Endothelial cell of umbilical vein (primary cell): ENCODE measurements at regions not wholly inside any gene's neighbourhood (a gene's known extent, or its start where the extent isn't known, plus 50 kb on each side); places are given as distances from the start of the nearest gene placed in this dataset.

Experiments used
- BruUV-seq: library from RNA; stranded (reverse); fragments of 400-500 nt; replicated peaks from 2 replicates; lab custom pipeline; 2021; lab: Mats Ljungman, UMichigan
- CTCF ChIA-PET: fragments of 300-600, 350-600 bp; sonication (Branson Sonifier 250); formaldehyde crosslinking; loops from one replicate; lab custom pipeline; 2021; ENCODE audit warnings: antibody characterized with exemption, inconsistent platforms; lab: Charles Lee
- POLR2A ChIA-PET: fragments of 300-600, 350-600 bp; sonication (Branson Sonifier 250); formaldehyde crosslinking; loops from one replicate; lab custom pipeline; 2021; ENCODE audit warnings: antibody characterized with exemption, inconsistent platforms; lab: Charles Lee
- DNase-seq: peaks from one replicate; pipeline ENCODE4 v3.0.0-alpha.2; 2011; ENCODE audit warnings: low read depth, low spot score
- FAIRE-seq: peaks from 2 replicates; lab custom pipeline; 2011; peaks lifted over from hg19 to GRCh38; lab: Jason Lieb, UNC
- H2AFZ ChIP-seq: 2 replicates; pipeline ENCODE4 v1.6.0; 2012; ENCODE audit warnings: low read depth, low read length, control low read depth, inconsistent platforms
- H3K27ac ChIP-seq: 2 replicates; pipeline ENCODE4 v1.5.1; 2011; ENCODE audit warnings: low read depth, mild to moderate bottlenecking, control low read depth, low read length, moderate library complexity; ENCODE audit not compliant: insufficient read depth
- H3K27me3 ChIP-seq, 2 experiments: 2 replicates each; pipeline versions ENCODE4 v1.6.0 to v1.6.1; 2011; ENCODE audit warnings: low read length in 2 of 2, mixed read lengths in 1 of 2; ENCODE audit not compliant: control insufficient read depth in 2 of 2, insufficient read depth in 2 of 2
- H3K36me3 ChIP-seq, 2 experiments: 2 replicates in 1 of 2; 3 replicates in 1 of 2; pipeline ENCODE4 v1.5.1; 2011; ENCODE audit warnings: low read length in 2 of 2, mild to moderate bottlenecking in 1 of 2, moderate library complexity in 1 of 2; ENCODE audit not compliant: control insufficient read depth in 2 of 2, insufficient read depth in 2 of 2; ENCODE audit errors: extremely low read depth in 1 of 2
- H3K4me1 ChIP-seq: 3 replicates; pipeline ENCODE4 v1.5.1; 2011; ENCODE audit warnings: mild to moderate bottlenecking, low read length; ENCODE audit not compliant: control insufficient read depth, insufficient read depth; ENCODE audit errors: extremely low read depth
- H3K4me2 ChIP-seq: 2 replicates; pipeline ENCODE4 v1.6.1; 2011; ENCODE audit warnings: low read length, control low read depth, mixed read lengths; ENCODE audit not compliant: insufficient read depth
- H3K4me3 ChIP-seq, 3 experiments: fragments of 200-600 bp in 1 of 3; sonication (generic), shearing (Covaris generic) in 1 of 3; replicated peaks in 1 of 3; 2 replicates each; pipeline ENCODE4 v1.5.1; 2011 to 2016; ENCODE audit warnings: control low read depth in 3 of 3, low read length in 3 of 3, mild to moderate bottlenecking in 2 of 3, inconsistent platforms in 1 of 3, low read depth in 1 of 3, moderate library complexity in 1 of 3; ENCODE audit not compliant: insufficient read depth in 1 of 3
- H3K79me2 ChIP-seq: 2 replicates; pipeline ENCODE4 v1.6.0; 2012; ENCODE audit warnings: low read length, inconsistent platforms; ENCODE audit not compliant: control insufficient read depth, insufficient read depth
- H3K9ac ChIP-seq: replicated peaks from 2 replicates; pipeline ENCODE3; 2011; ENCODE audit warnings: low read length, control low read depth; ENCODE audit not compliant: insufficient read depth; ENCODE audit errors: extremely low read depth
- H3K9me1 ChIP-seq: replicated peaks from 3 replicates; pipeline ENCODE4 v1.6.0; 2011; ENCODE audit warnings: mild to moderate bottlenecking, low read length; ENCODE audit not compliant: control insufficient read depth, insufficient read depth; ENCODE audit errors: extremely low read depth
- H3K9me3 ChIP-seq: replicated peaks from 2 replicates; pipeline ENCODE4 v1.5.1; 2012; ENCODE audit warnings: low read length, inconsistent platforms; ENCODE audit not compliant: control insufficient read depth, insufficient read depth
- H4K20me1 ChIP-seq: replicated peaks from 2 replicates; pipeline ENCODE3; 2011; ENCODE audit warnings: mild to moderate bottlenecking, low read length; ENCODE audit not compliant: control insufficient read depth, insufficient read depth; ENCODE audit errors: extremely low read depth
- CTCF ChIP-seq, 2 donors: IDR thresholded peaks; 1 replicate in 1 of 2; 2 replicates in 1 of 2; pipeline ENCODE4 v1.5.1; 2011; ENCODE audit warnings: low read length in 2 of 2, mild to moderate bottlenecking in 2 of 2, moderate library complexity in 2 of 2, control low read depth in 1 of 2, inconsistent platforms in 1 of 2, low read depth in 1 of 2; ENCODE audit not compliant: insufficient read depth in 1 of 2; ENCODE audit errors: extremely low read depth in 1 of 2
- EZH2 ChIP-seq: IDR thresholded peaks from 2 replicates; pipeline ENCODE4 v1.6.1; 2012; ENCODE audit warnings: borderline replicate concordance, low read depth, mild to moderate bottlenecking, moderate library complexity, low read length, inconsistent platforms; ENCODE audit not compliant: severe bottlenecking
- FOS ChIP-seq: IDR thresholded peaks from 2 replicates; pipeline ENCODE4 v1.6.1; 2011; ENCODE audit warnings: mild to moderate bottlenecking, low read length, moderate library complexity, borderline replicate concordance; ENCODE audit not compliant: insufficient read depth
- GATA2 ChIP-seq: IDR thresholded peaks from 2 replicates; pipeline ENCODE4 v1.7.0; 2011; ENCODE audit warnings: low read depth, mild to moderate bottlenecking, moderate library complexity, mixed read lengths, low read length; ENCODE audit not compliant: insufficient read length, insufficient read depth
- JUN ChIP-seq: IDR thresholded peaks from 2 replicates; pipeline ENCODE4 v1.6.1; 2011; ENCODE audit warnings: borderline replicate concordance, low read depth; ENCODE audit not compliant: insufficient read length, insufficient read depth
- MYC ChIP-seq: IDR thresholded peaks from one replicate; pipeline ENCODE4 v1.6.1; 2011; ENCODE audit warnings: mild to moderate bottlenecking, low read depth, low read length
- POLR2A ChIP-seq: IDR thresholded peaks from 2 replicates; pipeline ENCODE4 v1.6.1; 2012; ENCODE audit warnings: low read depth, mild to moderate bottlenecking, control low read depth, low read length
- POLR2AphosphoS5 ChIP-seq: IDR thresholded peaks from 2 replicates; pipeline ENCODE4 v1.6.1; 2012; ENCODE audit warnings: low read depth, mild to moderate bottlenecking, control low read depth, low read length, moderate library complexity; ENCODE audit not compliant: insufficient read depth
- dilution Hi-C: fragments of 300-500 bp; cut with MboI; formaldehyde crosslinking; loops from one replicate; pipeline ENCODE4 v1.15.0; 2019; ENCODE audit warnings: low sequenced_read_pairs; ENCODE audit not compliant: extremely low pct_ligation_motif_present
- intact Hi-C: fragments of 100-400 bp; cut with micrococcal nuclease; formaldehyde crosslinking; loops from one replicate; pipeline ENCODE4 v1.10.0; 2022
- TF ChIP-seq, protein P1 (sequence below): IDR thresholded peaks from 2 replicates; pipeline ENCODE4 v1.6.1; 2011; ENCODE audit not compliant: insufficient read depth, insufficient read length

DNA sequence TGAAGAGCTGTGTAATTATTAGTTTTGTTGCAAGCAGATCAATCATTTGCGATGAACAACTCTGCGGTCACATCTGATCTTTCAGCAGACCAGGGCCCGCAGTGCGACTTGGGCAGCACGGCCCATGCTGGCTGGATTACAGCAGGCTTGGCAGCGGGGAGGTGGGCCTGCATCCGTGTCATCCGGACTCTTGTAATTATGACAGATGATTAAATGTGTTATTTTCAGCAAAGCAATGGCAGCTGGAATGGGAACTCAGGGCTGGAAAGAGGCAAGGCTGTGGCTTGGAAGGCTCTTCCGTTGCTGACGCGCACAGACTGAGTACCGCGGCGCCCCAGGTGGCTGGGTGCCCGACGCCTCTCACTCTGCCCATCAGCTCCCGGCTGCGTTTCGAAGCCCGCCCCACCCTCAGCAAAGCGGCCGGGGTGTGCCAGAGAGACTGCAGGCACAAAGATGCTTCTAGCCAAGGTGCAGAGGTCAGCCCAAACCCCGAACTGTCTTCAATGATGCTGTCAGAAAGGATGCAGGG is 397.4 kb upstream of the SALL3 start:
- no peak overlapping the region for H3K9ac ChIP-seq
- no peak overlapping the region for H2AFZ ChIP-seq
- H3K9me3 ChIP-seq = peaks cover 5% of the 10 kb centered on the region
- FAIRE-seq (no peak), DNase-seq (no peak)
- H3K4me3 ChIP-seq = no peak overlapping the region
- BruUV-seq = no TSS peak
- intact Hi-C loops (no loop called here), dilution Hi-C loops (no loop called here)
- no peak overlapping the region for H3K27ac ChIP-seq
- no peaks in the 10 kb centered on the region for H3K79me2 ChIP-seq
- no peaks in the 10 kb centered on the region for H3K27me3 ChIP-seq
- no peaks in the 10 kb centered on the region for H3K36me3 ChIP-seq
- H3K9me1 ChIP-seq = no peaks in the 10 kb centered on the region
- H3K4me1 ChIP-seq = no peaks in the 10 kb centered on the region
- ChIA-PET CTCF (no interaction called here), POLR2A (no interaction called here)
- no peaks in the 10 kb centered on the region for H4K20me1 ChIP-seq
- no peak overlapping the region for H3K4me2 ChIP-seq
- TF ChIP-seq GATA2 = no peak
- no peak for TF ChIP-seq CTCF (IDR thresholded peaks at IDR 0.05; ENCODE audit: extremely low read depth in 1 of 2, insufficient read depth in 1 of 2, low read depth in 1 of 2, low read length in 2 of 2)
- TF ChIP-seq MYC = no peak
- TF ChIP-seq, protein P1, sequence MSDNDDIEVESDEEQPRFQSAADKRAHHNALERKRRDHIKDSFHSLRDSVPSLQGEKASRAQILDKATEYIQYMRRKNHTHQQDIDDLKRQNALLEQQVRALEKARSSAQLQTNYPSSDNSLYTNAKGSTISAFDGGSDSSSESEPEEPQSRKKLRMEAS = no peak
- TF ChIP-seq POLR2AphosphoS5 = no peak
- no peak for TF ChIP-seq POLR2A
- TF ChIP-seq JUN = no peak
- TF ChIP-seq EZH2 = no peak
- TF ChIP-seq FOS = no peak
